ENCODE measurements at regions not wholly inside any gene's neighbourhood (a gene's known extent, or its start where the extent isn't known, plus 50 kb on each side); places are given as distances from the start of the nearest gene placed in this dataset.

- no peak for TF ChIP-seq E4F1 (IDR thresholded peaks at IDR 0.05; ENCODE audit: borderline replicate concordance, partially characterized antibody)
These were observed 196.2 kb downstream of the NPHP4 start (continued) for GRCh38 chr1:5796028-5796427.

GRCh38 chr1:5794279-5794678 lies 197.9 kb downstream of the NPHP4 start:
- Histone ChIP-seq H3K4me1 (ENCODE audit: control insufficient read depth, insufficient read depth, low read length) (no peaks in the 10 kb centered on the region), H3K9me3 (replicated peaks; ENCODE audit: control insufficient read depth, insufficient read depth, low read length) (no peaks in the 10 kb centered on the region), H3K9ac (ENCODE audit: control insufficient read depth, insufficient read depth, low read length) (no peak overlapping the region), H4K20me1 (ENCODE audit: control insufficient read depth, insufficient read depth) (no peaks in the 10 kb centered on the region), H3K79me2 (ENCODE audit: control insufficient read depth, insufficient read depth, low read length) (no peaks in the 10 kb centered on the region), H3K27ac (ENCODE audit: control insufficient read depth, insufficient read depth) (no peak overlapping the region), H2AFZ (ENCODE audit: control insufficient read depth, low read depth, low read length) (no peak overlapping the region), H3K4me2 (ENCODE audit: control insufficient read depth, insufficient read depth) (no peak overlapping the region), H3K27me3 (replicated peaks in 1 of 2; ENCODE audit: control insufficient read depth in 2 of 2, insufficient read depth in 2 of 2, low read length in 1 of 2) (no peaks in the 10 kb centered on the region), H3K4me3 (no peak overlapping the region), H3K36me3 (ENCODE audit: control insufficient read depth in 2 of 2, insufficient read depth in 2 of 2, low read length in 1 of 2) (no peaks in the 10 kb centered on the region)
- ATAC-seq (no peak), FAIRE-seq (no peak), DNase-seq (ENCODE audit: low read depth, low spot score) (no peak)
- intact Hi-C loops (cut with micrococcal nuclease; ENCODE audit: unreplicated experiment) (no loop called here), in situ Hi-C loops (cut with MboI) (no loop called here)
- ChIA-PET CTCF (no interaction called here), RAD21 (ENCODE audit: unreplicated experiment) (no interaction called here), SMC1A (ENCODE audit: uncharacterized antibody, unreplicated experiment) (no interaction called here), POLR2A (no interaction called here)
- 6% methylated on average over 7 of the region's 7 CpGs for WGBS (ENCODE audit: insufficient coverage, insufficient replicate concordance, low lambda C conversion rate, missing lambda C conversion rate)
- BruUV-seq (replicated peaks) = no TSS peak
- TF ChIP-seq MXI1 (IDR thresholded peaks at IDR 0.05; ENCODE audit: low read depth, low read length) = no peak
- no peak for TF ChIP-seq HDAC6 (IDR thresholded peaks at IDR 0.05; ENCODE audit: unreplicated experiment)
- TF ChIP-seq CEBPZ (IDR thresholded peaks at IDR 0.05; ENCODE audit: low read depth, low read length) = no peak
- TF ChIP-seq EZH2 (IDR thresholded peaks at IDR 0.05; ENCODE audit: borderline replicate concordance, control insufficient read depth, low read depth, low read length) = no peak
- TF ChIP-seq USF1 (IDR thresholded peaks at IDR 0.05; ENCODE audit: borderline replicate concordance, extremely low read length, insufficient read depth, low read depth, low read length) = no peak
- no peak for TF ChIP-seq ZBTB4 (CRISPR knock-in tag; IDR thresholded peaks at IDR 0.05)
- no peak for TF ChIP-seq BCLAF1 (IDR thresholded peaks at IDR 0.05)
- no peak for TF ChIP-seq STAT3 (IDR thresholded peaks at IDR 0.05; ENCODE audit: low read depth, low read length)
